Panc1 (cell line): ENCODE measurements at regions not wholly inside any gene's neighbourhood (a gene's known extent, or its start where the extent isn't known, plus 50 kb on each side); places are given as distances from the start of the nearest gene placed in this dataset.

Experiments
- ATAC-seq: fragments of 200-7000 bp; cut with Tn5 transposase; 2 replicates; pipeline ENCODE4 v1.9.1; 2020; ENCODE audit warnings: mild to moderate bottlenecking, moderate library complexity
- BruUV-seq: library from RNA; stranded (reverse); fragments of 400-500 nt; replicated peaks from 2 replicates; lab custom pipeline; 2021; lab: Mats Ljungman, UMichigan
- CTCF ChIA-PET: fragments of 300-600 bp; sonication (Branson Sonifier 250); formaldehyde crosslinking; loops from one replicate; lab custom pipeline; 2022; ENCODE audit warnings: antibody characterized with exemption; lab: Charles Lee
- POLR2A ChIA-PET: fragments of 300-600 bp; sonication (Branson Sonifier 250); formaldehyde crosslinking; loops from one replicate; lab custom pipeline; 2022; ENCODE audit warnings: antibody characterized with exemption; lab: Charles Lee
- DNase-seq: peaks from one replicate; pipeline ENCODE4 v3.0.0-alpha.2; 2010; ENCODE audit warnings: low read depth, low spot score
- H3K27ac ChIP-seq: 2 replicates; pipeline ENCODE4 v1.5.1; 2011; ENCODE audit warnings: mild to moderate bottlenecking, low read length, inconsistent platforms
- H3K27me3 ChIP-seq: fragments of 200-500 bp; sonication (Bioruptor generic); 2 replicates; pipeline ENCODE4 v1.6.0; 2014; ENCODE audit warnings: low read length, inconsistent platforms; ENCODE audit not compliant: control insufficient read depth, insufficient read depth
- H3K36me3 ChIP-seq: fragments of 200-500 bp; sonication (Bioruptor generic); 2 replicates; pipeline ENCODE4 v1.5.1; 2014; ENCODE audit warnings: inconsistent platforms, mild to moderate bottlenecking, low read length, moderate library complexity; ENCODE audit not compliant: control insufficient read depth, insufficient read depth
- H3K4me1 ChIP-seq: 2 replicates; pipeline ENCODE4 v1.5.1; 2011; ENCODE audit warnings: inconsistent platforms, mild to moderate bottlenecking, low read length, moderate library complexity; ENCODE audit not compliant: control insufficient read depth, insufficient read depth
- H3K4me3 ChIP-seq, 2 experiments: 2 replicates each; pipeline ENCODE4 v1.5.1; 2011 to 2012; ENCODE audit warnings: low read depth in 2 of 2, low read length in 2 of 2, mild to moderate bottlenecking in 2 of 2, inconsistent platforms in 1 of 2, moderate library complexity in 1 of 2
- H3K9me3 ChIP-seq: fragments of 200-500 bp; sonication (Bioruptor generic); 2 replicates; pipeline ENCODE4 v1.5.1; 2014; ENCODE audit warnings: low read depth, mild to moderate bottlenecking, inconsistent platforms, low read length, moderate library complexity; ENCODE audit not compliant: control insufficient read depth, insufficient read depth
- CTCF ChIP-seq: fragments of 450-650 bp; IDR thresholded peaks from 2 replicates; pipeline ENCODE4 v1.5.1; 2017; ENCODE audit warnings: mild to moderate bottlenecking
- POLR2AphosphoS5 ChIP-seq: IDR thresholded peaks from 2 replicates; pipeline ENCODE4 v1.6.1; 2012; ENCODE audit warnings: mild to moderate bottlenecking, low read depth, low read length, moderate library complexity
- REST ChIP-seq, 2 experiments: IDR thresholded peaks; 2 replicates each; pipeline ENCODE4 v1.6.1; 2011 to 2012; ENCODE audit warnings: low read depth in 2 of 2, control low read depth in 1 of 2, low read length in 1 of 2, mild to moderate bottlenecking in 1 of 2, moderate library complexity in 1 of 2; ENCODE audit not compliant: insufficient read depth in 1 of 2
- SIN3A ChIP-seq: IDR thresholded peaks from 2 replicates; pipeline ENCODE4 v1.6.1; 2012; ENCODE audit warnings: low read depth, mild to moderate bottlenecking, low read length, moderate library complexity, borderline replicate concordance; ENCODE audit not compliant: insufficient read depth
- TCF7L2 ChIP-seq: IDR thresholded peaks from 2 replicates; pipeline ENCODE4 v1.6.1; 2011; ENCODE audit warnings: mild to moderate bottlenecking, low read depth, low read length, inconsistent platforms
- in situ Hi-C: cut with HindIII; loops from 2 replicates; pipeline ENCODE4 v1.10.0; 2016; ENCODE audit warnings: low sequenced_read_pairs, low pct_unique_long_range_greater_than_20kb
- intact Hi-C: fragments of 100-400 bp; cut with micrococcal nuclease; formaldehyde crosslinking; loops from one replicate; pipeline ENCODE4 v1.10.0; 2022; ENCODE audit not compliant: unreplicated experiment

GRCh38 chr14:49206828-49207227, 379.4 kb downstream of the RPS29 start:
- ATAC-seq (no peak), DNase-seq (no peak)
- in situ Hi-C loops (no loop called here), intact Hi-C loops (no loop called here)
- POLR2A ChIA-PET = no interaction called here
- Histone ChIP-seq H3K4me1 (no peaks in the 10 kb centered on the region), H3K27ac (no peak overlapping the region), H3K9me3 (no peaks in the 10 kb centered on the region), H3K4me3 (no peak overlapping the region), H3K27me3 (no peaks in the 10 kb centered on the region), H3K36me3 (no peaks in the 10 kb centered on the region)
- CTCF ChIA-PET = no interaction called here
- no peak for TF ChIP-seq REST (IDR thresholded peaks at IDR 0.05; ENCODE audit: insufficient read depth in 1 of 2, low read depth in 2 of 2, low read length in 1 of 2)
- no TSS peak for BruUV-seq

GRCh38 chr14:49203676-49204075, 382.5 kb downstream of the RPS29 start:
- Histone ChIP-seq H3K4me1 (no peaks in the 10 kb centered on the region), H3K27me3 (no peaks in the 10 kb centered on the region), H3K36me3 (no peaks in the 10 kb centered on the region), H3K4me3 (no peak overlapping the region), H3K27ac (no peak overlapping the region), H3K9me3 (no peaks in the 10 kb centered on the region)
- in situ Hi-C loops (no loop called here), intact Hi-C loops (no loop called here)
- POLR2A ChIA-PET = no interaction called here
- ATAC-seq (no peak), DNase-seq (no peak)
- TF ChIP-seq CTCF (no peak), SIN3A (no peak), REST (IDR thresholded peaks at IDR 0.05; ENCODE audit: insufficient read depth in 1 of 2, low read depth in 2 of 2, low read length in 1 of 2) (no peak), TCF7L2 (no peak), POLR2AphosphoS5 (no peak)
- CTCF ChIA-PET = no interaction called here
- no TSS peak for BruUV-seq
